IMR-90 (cell line): ENCODE measurements at regions not wholly inside any gene's neighbourhood (a gene's known extent, or its start where the extent isn't known, plus 50 kb on each side); places are given as distances from the start of the nearest gene placed in this dataset.

Source experiments
- ATAC-seq: fragments of 200-7000 bp; cut with Tn5 transposase; 2 replicates; pipeline ENCODE4 v1.9.1; 2020; ENCODE audit warnings: low read depth, mild to moderate bottlenecking, moderate library complexity
- BruUV-seq: library from RNA; stranded (reverse); fragments of 400-500 nt; replicated peaks from 2 replicates; lab custom pipeline; 2021; lab: Mats Ljungman, UMichigan
- CTCF ChIA-PET: fragments of 300-600 bp; formaldehyde crosslinking; extraction: SDS; loops from one replicate; lab custom pipeline; 2021; ENCODE audit warnings: antibody characterized with exemption; lab: Yijun Ruan, JAX
- POLR2A ChIA-PET: fragments of 300-600 bp; sonication (Branson Sonifier 250); formaldehyde crosslinking; loops from one replicate; lab custom pipeline; 2022; ENCODE audit warnings: antibody characterized with exemption; ENCODE audit not compliant: unreplicated experiment; lab: Charles Lee
- DNase-seq: peaks from one replicate; pipeline ENCODE4 v3.0.0; 2013
- H2AFZ ChIP-seq: replicated peaks from 2 replicates; pipeline ENCODE3; 2013; ENCODE audit warnings: low read length, mild to moderate bottlenecking; ENCODE audit not compliant: poor library complexity
- H2AK5ac ChIP-seq: 2 replicates; pipeline ENCODE4 v1.6.1; 2013; ENCODE audit warnings: low read depth, low read length, inconsistent platforms
- H2AK9ac ChIP-seq: replicated peaks from 2 replicates; pipeline ENCODE3; 2013; ENCODE audit warnings: mild to moderate bottlenecking, low read depth, low read length, moderate library complexity; ENCODE audit not compliant: poor library complexity
- H2BK120ac ChIP-seq: 2 replicates; pipeline ENCODE4 v1.6.1; 2013; ENCODE audit warnings: low read depth, low read length, inconsistent platforms
- H2BK15ac ChIP-seq: 3 replicates; pipeline ENCODE4 v1.6.1; 2013; ENCODE audit warnings: low read depth, low read length, inconsistent platforms
- H2BK20ac ChIP-seq: 2 replicates; pipeline ENCODE4 v1.6.1; 2013; ENCODE audit warnings: low read depth, mild to moderate bottlenecking, inconsistent platforms, low read length, moderate library complexity
- H2BK5ac ChIP-seq: 2 replicates; pipeline ENCODE4 v1.6.1; 2013; ENCODE audit warnings: mild to moderate bottlenecking, low read depth, low read length, inconsistent platforms; ENCODE audit not compliant: poor library complexity, severe bottlenecking
- H3K14ac ChIP-seq: replicated peaks from 2 replicates; pipeline ENCODE4 v1.6.1; 2013; ENCODE audit warnings: low read depth, low read length, inconsistent platforms
- H3K18ac ChIP-seq: 2 replicates; pipeline ENCODE4 v1.6.1; 2013; ENCODE audit warnings: low read depth, low read length, control low read depth
- H3K23ac ChIP-seq: 2 replicates; pipeline ENCODE4 v1.6.1; 2013; ENCODE audit warnings: low read depth, low read length, inconsistent platforms
- H3K27ac ChIP-seq: 2 replicates; pipeline ENCODE4 v1.5.1; 2013; ENCODE audit warnings: mild to moderate bottlenecking, control low read depth, low read length; ENCODE audit not compliant: insufficient read depth
- H3K27me3 ChIP-seq: 2 replicates; pipeline ENCODE4 v1.6.1; 2013; ENCODE audit warnings: low read length; ENCODE audit not compliant: control insufficient read depth, insufficient read depth
- H3K36me3 ChIP-seq: 2 replicates; pipeline ENCODE4 v1.6.1; 2013; ENCODE audit warnings: low read length, mixed read lengths; ENCODE audit not compliant: control insufficient read depth, insufficient read depth
- H3K4ac ChIP-seq: 2 replicates; pipeline ENCODE4 v1.6.1; 2013; ENCODE audit warnings: low read depth, low read length, inconsistent platforms
- H3K4me1 ChIP-seq: 2 replicates; pipeline ENCODE4 v1.6.1; 2013; ENCODE audit warnings: low read length, mixed read lengths; ENCODE audit not compliant: control insufficient read depth, insufficient read depth
- H3K4me2 ChIP-seq: 2 replicates; pipeline ENCODE4 v1.6.1; 2013; ENCODE audit warnings: low read depth, mild to moderate bottlenecking, control low read depth, low read length, moderate library complexity
- H3K4me3 ChIP-seq: 2 replicates; pipeline ENCODE4 v1.5.1; 2013; ENCODE audit warnings: low read depth, mild to moderate bottlenecking, control low read depth, low read length, moderate library complexity; ENCODE audit not compliant: insufficient read depth
- H3K56ac ChIP-seq: 2 replicates; pipeline ENCODE4 v1.6.1; 2013; ENCODE audit warnings: low read length, inconsistent platforms; ENCODE audit not compliant: insufficient read depth; ENCODE audit errors: extremely low read depth
- H3K79me1 ChIP-seq, 2 experiments: 2 replicates each; pipeline ENCODE4 v1.6.1; 2013; ENCODE audit warnings: low read length in 2 of 2, inconsistent platforms in 1 of 2, low read depth in 1 of 2
- H3K9ac ChIP-seq: 2 replicates; pipeline ENCODE4 v1.6.1; 2013; ENCODE audit warnings: low read depth, low read length, control low read depth
- H3K9me1 ChIP-seq: 2 replicates; pipeline ENCODE4 v1.6.1; 2013; ENCODE audit warnings: low read length, inconsistent platforms; ENCODE audit not compliant: insufficient read depth
- H3K9me3 ChIP-seq: 2 replicates; pipeline ENCODE4 v1.6.1; 2013; ENCODE audit warnings: low read length; ENCODE audit not compliant: control insufficient read depth, insufficient read depth
- H4K20me1 ChIP-seq: 2 replicates; pipeline ENCODE4 v1.6.1; 2013; ENCODE audit warnings: low read length, inconsistent platforms; ENCODE audit not compliant: insufficient read depth
- H4K5ac ChIP-seq: 2 replicates; pipeline ENCODE4 v1.6.1; 2013; ENCODE audit warnings: mild to moderate bottlenecking, low read depth, low read length, control low read depth
- H4K8ac ChIP-seq, 2 experiments: 2 replicates each; pipeline ENCODE4 v1.6.1; 2013; ENCODE audit warnings: low read depth in 2 of 2, low read length in 2 of 2, control low read depth in 1 of 2, inconsistent platforms in 1 of 2
- H4K91ac ChIP-seq: 2 replicates; pipeline ENCODE4 v1.6.1; 2013; ENCODE audit warnings: low read depth, low read length, inconsistent platforms; ENCODE audit not compliant: insufficient read depth
- BHLHE40 ChIP-seq: fragments of 150-350 bp; IDR thresholded peaks from 2 replicates; pipeline ENCODE4 v1.6.1; 2016; ENCODE audit warnings: mild to moderate bottlenecking, low read depth, low read length
- CEBPB ChIP-seq: IDR thresholded peaks from 2 replicates; pipeline ENCODE4 v1.6.1; 2012; ENCODE audit warnings: low read depth, low read length, improper control_type of control experiment
- CHD1 ChIP-seq: IDR thresholded peaks from 2 replicates; pipeline ENCODE4 v1.6.1; 2012; ENCODE audit warnings: low read depth, low read length, improper control_type of control experiment
- FOS ChIP-seq: fragments of 150-350 bp; IDR thresholded peaks from 2 replicates; pipeline ENCODE4 v1.6.1; 2016; ENCODE audit warnings: low read depth, low read length
- MAFK ChIP-seq: IDR thresholded peaks from 2 replicates; pipeline ENCODE4 v1.6.1; 2012; ENCODE audit warnings: low read depth, low read length, improper control_type of control experiment
- MAZ ChIP-seq: IDR thresholded peaks from 2 replicates; pipeline ENCODE4 v1.6.1; 2012; ENCODE audit warnings: low read depth, mild to moderate bottlenecking, low read length, improper control_type of control experiment, moderate library complexity, borderline replicate concordance
- MXI1 ChIP-seq: IDR thresholded peaks from 2 replicates; pipeline ENCODE4 v1.6.1; 2012; ENCODE audit warnings: low read depth, mild to moderate bottlenecking, low read length, moderate library complexity, borderline replicate concordance
- NFE2L2 ChIP-seq: fragments of 150-350 bp; IDR thresholded peaks from 2 replicates; pipeline ENCODE4 v1.6.1; 2016; ENCODE audit warnings: low read depth, mild to moderate bottlenecking, low read length
- POLR2A ChIP-seq: IDR thresholded peaks from 2 replicates; pipeline ENCODE4 v1.6.1; 2012; ENCODE audit warnings: mild to moderate bottlenecking, low read depth, low read length
- RAD21 ChIP-seq: IDR thresholded peaks from 2 replicates; pipeline ENCODE4 v1.6.1; 2012; ENCODE audit warnings: low read length, improper control_type of control experiment
- RCOR1 ChIP-seq: IDR thresholded peaks from 2 replicates; pipeline ENCODE4 v1.6.1; 2012; ENCODE audit warnings: mild to moderate bottlenecking, low read length, improper control_type of control experiment; ENCODE audit not compliant: insufficient replicate concordance
- RFX5 ChIP-seq: IDR thresholded peaks from 2 replicates; pipeline ENCODE4 v1.8.0; 2012; ENCODE audit warnings: low read depth, mild to moderate bottlenecking, low read length, moderate library complexity
- WGBS, 2 experiments: methylation state at CpG; one replicate each; pipeline versions ENCODE4 v1.1.5 to v1.1.7; 2013; ENCODE audit warnings: missing lambda C conversion rate in 2 of 2; ENCODE audit not compliant: insufficient read length in 1 of 2; ENCODE audit errors: extremely low coverage in 2 of 2; 5-methylcytosine and 5-hydroxymethylcytosine counted together
- dilution Hi-C: fragments of 300-500 bp; cut with HindIII; formaldehyde crosslinking; loops from one replicate; pipeline ENCODE4 v1.14.3; 2018; ENCODE audit warnings: low sequenced_read_pairs; ENCODE audit not compliant: unreplicated experiment
- in situ Hi-C: fragments of 300-500 bp; cut with MboI; formaldehyde crosslinking; loops from 3 replicates; pipeline ENCODE4 v1.14.3; 2019; ENCODE audit warnings: low sequenced_read_pairs, inconsistent platforms, mixed read lengths
- intact Hi-C: fragments of 100-400 bp; cut with micrococcal nuclease; formaldehyde crosslinking; loops from 2 replicates; pipeline ENCODE4 v1.10.0; 2022
- TF ChIP-seq, protein P1 (sequence below): conservative IDR thresholded peaks from 2 replicates; pipeline ENCODE4 v1.5.1; 2012; ENCODE audit warnings: mild to moderate bottlenecking, low read depth, low read length, improper control_type of control experiment

DNA sequence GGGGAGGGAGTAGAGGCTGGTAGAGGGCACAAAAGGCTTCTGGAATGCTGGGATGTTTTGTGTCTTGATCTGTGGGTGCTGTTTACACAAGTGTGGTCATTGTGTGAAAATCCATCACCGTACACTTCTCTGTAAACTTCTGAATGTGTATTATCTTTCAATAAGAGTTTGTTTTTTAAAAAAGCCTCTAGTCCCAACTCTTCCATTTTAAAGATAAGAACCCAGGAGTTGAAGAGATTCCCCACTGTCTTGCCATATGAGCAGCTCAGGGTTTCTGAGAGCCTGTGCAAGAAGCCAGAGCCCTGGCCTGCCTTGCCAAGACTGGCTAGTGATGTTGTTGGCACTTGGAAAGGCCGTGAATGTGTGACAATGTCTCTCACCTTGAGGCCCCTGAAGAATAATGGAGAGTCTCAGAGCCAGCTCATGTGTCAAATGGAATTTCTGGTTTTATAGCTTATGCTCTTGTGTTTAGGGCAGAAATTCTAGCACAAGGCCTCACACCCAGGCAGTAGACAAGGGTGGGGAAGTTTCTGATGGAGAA lies 57.5 kb upstream of the NPAS1 start:
- peak overlapping the region; percentile 74 for H4K91ac ChIP-seq
- H3K56ac ChIP-seq: no peak overlapping the region; the same call in 1 of the 2 replicates
- in situ Hi-C loops: no loop called here
- TF ChIP-seq, protein P1, sequence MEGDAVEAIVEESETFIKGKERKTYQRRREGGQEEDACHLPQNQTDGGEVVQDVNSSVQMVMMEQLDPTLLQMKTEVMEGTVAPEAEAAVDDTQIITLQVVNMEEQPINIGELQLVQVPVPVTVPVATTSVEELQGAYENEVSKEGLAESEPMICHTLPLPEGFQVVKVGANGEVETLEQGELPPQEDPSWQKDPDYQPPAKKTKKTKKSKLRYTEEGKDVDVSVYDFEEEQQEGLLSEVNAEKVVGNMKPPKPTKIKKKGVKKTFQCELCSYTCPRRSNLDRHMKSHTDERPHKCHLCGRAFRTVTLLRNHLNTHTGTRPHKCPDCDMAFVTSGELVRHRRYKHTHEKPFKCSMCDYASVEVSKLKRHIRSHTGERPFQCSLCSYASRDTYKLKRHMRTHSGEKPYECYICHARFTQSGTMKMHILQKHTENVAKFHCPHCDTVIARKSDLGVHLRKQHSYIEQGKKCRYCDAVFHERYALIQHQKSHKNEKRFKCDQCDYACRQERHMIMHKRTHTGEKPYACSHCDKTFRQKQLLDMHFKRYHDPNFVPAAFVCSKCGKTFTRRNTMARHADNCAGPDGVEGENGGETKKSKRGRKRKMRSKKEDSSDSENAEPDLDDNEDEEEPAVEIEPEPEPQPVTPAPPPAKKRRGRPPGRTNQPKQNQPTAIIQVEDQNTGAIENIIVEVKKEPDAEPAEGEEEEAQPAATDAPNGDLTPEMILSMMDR: no peak
- TF ChIP-seq RAD21 (no peak), NFE2L2 (no peak), RCOR1 (no peak), BHLHE40 (no peak), FOS (no peak), MAZ (no peak), MXI1 (no peak), RFX5 (no peak), CEBPB (no peak), POLR2A (no peak), CHD1 (no peak), MAFK (no peak)
- H2BK120ac ChIP-seq: peak overlapping the region; percentile 99
- dilution Hi-C loops: no loop called here
- DNase-seq (peak; percentile 30), ATAC-seq (peak; percentile 25)
- peak overlapping the region; percentile 83 for H2AK5ac ChIP-seq
- CTCF ChIA-PET: no interaction called here
- no peaks in the 10 kb centered on the region; the same call in 1 of the 2 replicates for H3K36me3 ChIP-seq
- H3K4me2 ChIP-seq: peak overlapping the region; percentile 32; the same call in 1 of the 2 replicates
- peaks cover 11% of the 10 kb centered on the region for H4K20me1 ChIP-seq
- H4K8ac ChIP-seq: peak overlapping the region; percentile 62 to 89
- H3K14ac ChIP-seq: peak overlapping the region; percentile 95
- POLR2A ChIA-PET: no interaction called here
- WGBS, 2 experiments: 100% methylated on average over 1 of the region's 2 CpGs; no CpG with 5 or more reads in 1 of the 2 experiments
- H4K5ac ChIP-seq: peak overlapping the region; percentile 36
- no peak overlapping the region for H3K4me3 ChIP-seq
- no TSS peak for BruUV-seq
- peaks cover 16% of the 10 kb centered on the region for H3K4me1 ChIP-seq
- intact Hi-C loops: no loop called here
- no peaks in the 10 kb centered on the region for H3K9me3 ChIP-seq
- H2AFZ ChIP-seq: peak overlapping the region; percentile 1
- H3K9ac ChIP-seq: no peak overlapping the region
- peak overlapping the region; percentile 98; the same call in 2 of the 3 replicates for H2BK15ac ChIP-seq
- H2BK20ac ChIP-seq: peak overlapping the region; percentile 99
- H3K18ac ChIP-seq: peak overlapping the region; percentile 57; the same call in 1 of the 2 replicates
- H2BK5ac ChIP-seq: peak overlapping the region; percentile 98
- H3K27ac ChIP-seq: peak overlapping the region; percentile 72
- H3K9me1 ChIP-seq: peaks cover 29% of the 10 kb centered on the region
- H3K79me1 ChIP-seq: peaks cover 27 to 75% of the 10 kb centered on the region in 2 experiments
- peak overlapping the region; percentile 1 for H2AK9ac ChIP-seq
- peak overlapping the region; percentile 93 for H3K23ac ChIP-seq
- no peaks in the 10 kb centered on the region for H3K27me3 ChIP-seq
- H3K4ac ChIP-seq: peak overlapping the region; percentile 99
